GM19035 (cell line): ENCODE measurements at regions not wholly inside any gene's neighbourhood (a gene's known extent, or its start where the extent isn't known, plus 50 kb on each side); places are given as distances from the start of the nearest gene placed in this dataset.
"Not testable (repeated sequence)": the region's sequence is repeated elsewhere in the genome, so short reads cannot be mapped to it uniquely, and the experiment has no call there.

ENCODE experiments used
- ATAC-seq: cut with Tn5 transposase; IDR thresholded peaks from one replicate; pipeline ENCODE4 v1.9.1; 2021; ENCODE audit not compliant: unreplicated experiment

GRCh38 chr21:6428498-6429092 lies 4092.8 kb upstream of the TPTE start:
- ATAC-seq = not testable (repeated sequence)

- not testable (repeated sequence) for ATAC-seq
Observed at GRCh38 chr21:6429924-6430323, 4091.5 kb upstream of the TPTE start.

GRCh38 chr21:6433149-6433548 lies 4088.2 kb upstream of the TPTE start:
- ATAC-seq = not testable (repeated sequence)

- not testable (repeated sequence) for ATAC-seq
Observed at GRCh38 chr21:6436205-6436604, 4085.2 kb upstream of the TPTE start.

GRCh38 chr21:6436971-6437833 lies 4084.2 kb upstream of the TPTE start:
- ATAC-seq = not testable (repeated sequence)

GRCh38 chr21:6437834-6438187 lies 4083.6 kb upstream of the TPTE start:
- ATAC-seq = not testable (repeated sequence)

- not testable (repeated sequence) for ATAC-seq
Observed at GRCh38 chr21:6439058-6439457, 4082.3 kb upstream of the TPTE start.

- not testable (repeated sequence) for ATAC-seq
Observed at GRCh38 chr21:6454648-6455340, 4066.6 kb upstream of the TPTE start.

GRCh38 chr21:6456011-6456661 lies 4065.2 kb upstream of the TPTE start:
- not testable (repeated sequence) for ATAC-seq

- not testable (repeated sequence) for ATAC-seq
Observed at GRCh38 chr21:6459761-6460160, 4061.6 kb upstream of the TPTE start.

GRCh38 chr21:6461358-6461757 lies 4060.0 kb upstream of the TPTE start:
- ATAC-seq = not testable (repeated sequence)

- not testable (repeated sequence) for ATAC-seq
Observed at GRCh38 chr21:6464419-6464818, 4057.0 kb upstream of the TPTE start.

- not testable (repeated sequence) for ATAC-seq
Observed at GRCh38 chr21:6466081-6466698, 4055.2 kb upstream of the TPTE start.

- ATAC-seq = not testable (repeated sequence)
Observed at GRCh38 chr21:6466707-6467106, 4054.7 kb upstream of the TPTE start.

- ATAC-seq = not testable (repeated sequence)
Observed at GRCh38 chr21:6467189-6467774, 4054.1 kb upstream of the TPTE start.

- not testable (repeated sequence) for ATAC-seq
Observed at GRCh38 chr21:6467907-6468306, 4053.5 kb upstream of the TPTE start.

- not testable (repeated sequence) for ATAC-seq
Observed at GRCh38 chr21:6468331-6468860, 4053.0 kb upstream of the TPTE start.

GRCh38 chr21:6474250-6474968 lies 4047.0 kb upstream of the TPTE start:
- ATAC-seq = not testable (repeated sequence)

GRCh38 chr21:6481116-6481515 lies 4040.3 kb upstream of the TPTE start:
- ATAC-seq = not testable (repeated sequence)
